ENCODE measurements at regions not wholly inside any gene's neighbourhood (a gene's known extent, or its start where the extent isn't known, plus 50 kb on each side); places are given as distances from the start of the nearest gene placed in this dataset.
"Not testable (repeated sequence)": the region's sequence is repeated elsewhere in the genome, so short reads cannot be mapped to it uniquely, and the experiment has no call there.

GRCh38 chr3:170651260-170651845 lies 65.5 kb upstream of the SLC7A14 start:
- no peak for DNase-seq (ENCODE audit: low spot score)

- DNase-seq (ENCODE audit: low spot score): not testable (repeated sequence)
Observed at GRCh38 chr3:170650557-170650956, 64.7 kb upstream of the SLC7A14 start.

- no peak for DNase-seq (ENCODE audit: low spot score)
Observed at GRCh38 chr3:170644711-170645110, 58.8 kb upstream of the SLC7A14 start.

DNA sequence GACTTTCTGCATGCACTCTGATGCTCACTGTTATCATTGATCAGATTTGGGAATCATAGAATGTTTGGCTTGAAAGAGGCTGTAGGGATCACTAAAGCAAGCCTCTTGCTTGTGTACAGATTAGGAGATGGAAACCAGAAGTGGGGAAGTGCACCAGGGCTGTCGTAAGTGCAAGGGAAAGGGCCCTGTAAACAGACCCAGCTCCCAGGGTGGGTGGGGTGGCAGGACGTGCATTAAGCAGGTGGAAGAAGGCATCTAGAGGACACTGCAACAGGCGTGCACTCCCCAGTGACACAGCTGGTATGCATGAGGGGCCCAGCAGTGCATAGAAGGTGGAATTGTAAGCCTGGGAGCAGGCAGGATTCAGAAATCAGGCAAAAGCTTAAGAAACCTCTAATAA lies 58.0 kb upstream of the SLC7A14 start:
- no peak for DNase-seq (ENCODE audit: low spot score)

DNA sequence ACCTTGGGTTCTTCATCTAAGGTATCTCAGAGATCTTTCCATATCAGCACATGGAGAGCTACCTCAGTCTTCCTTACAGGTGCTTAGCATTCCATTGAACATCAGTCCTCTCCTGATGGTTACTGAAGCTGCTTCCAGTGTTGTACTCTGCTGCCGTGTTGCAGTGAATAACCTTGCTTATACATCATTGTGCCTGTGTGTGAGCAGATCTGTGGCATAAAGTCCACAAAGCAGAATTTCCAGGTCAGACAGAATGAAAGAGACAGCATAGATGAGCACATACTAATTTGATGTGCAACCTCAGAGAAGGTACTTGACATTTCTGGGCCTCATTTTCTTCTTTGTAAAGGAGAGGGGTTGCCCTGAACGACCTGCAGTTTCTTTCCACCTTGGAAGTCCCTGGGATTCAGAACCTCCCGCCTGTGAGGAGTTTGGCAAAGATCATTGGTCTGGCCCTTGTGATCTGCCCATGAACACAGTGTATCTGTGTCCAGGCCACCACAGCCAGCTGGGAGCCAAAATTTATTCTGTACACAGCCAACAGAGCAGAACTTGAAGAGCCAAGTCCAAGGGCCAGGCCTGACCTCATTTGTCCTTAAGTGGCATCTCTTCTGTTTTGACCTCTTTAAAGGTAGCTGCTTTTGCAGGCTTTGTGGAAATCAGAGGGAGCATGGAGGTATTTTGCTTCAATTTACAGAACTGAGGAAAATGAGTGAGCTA lies 57.2 kb upstream of the SLC7A14 start:
- DNase-seq (ENCODE audit: low spot score): peak; percentile 91

DNA sequence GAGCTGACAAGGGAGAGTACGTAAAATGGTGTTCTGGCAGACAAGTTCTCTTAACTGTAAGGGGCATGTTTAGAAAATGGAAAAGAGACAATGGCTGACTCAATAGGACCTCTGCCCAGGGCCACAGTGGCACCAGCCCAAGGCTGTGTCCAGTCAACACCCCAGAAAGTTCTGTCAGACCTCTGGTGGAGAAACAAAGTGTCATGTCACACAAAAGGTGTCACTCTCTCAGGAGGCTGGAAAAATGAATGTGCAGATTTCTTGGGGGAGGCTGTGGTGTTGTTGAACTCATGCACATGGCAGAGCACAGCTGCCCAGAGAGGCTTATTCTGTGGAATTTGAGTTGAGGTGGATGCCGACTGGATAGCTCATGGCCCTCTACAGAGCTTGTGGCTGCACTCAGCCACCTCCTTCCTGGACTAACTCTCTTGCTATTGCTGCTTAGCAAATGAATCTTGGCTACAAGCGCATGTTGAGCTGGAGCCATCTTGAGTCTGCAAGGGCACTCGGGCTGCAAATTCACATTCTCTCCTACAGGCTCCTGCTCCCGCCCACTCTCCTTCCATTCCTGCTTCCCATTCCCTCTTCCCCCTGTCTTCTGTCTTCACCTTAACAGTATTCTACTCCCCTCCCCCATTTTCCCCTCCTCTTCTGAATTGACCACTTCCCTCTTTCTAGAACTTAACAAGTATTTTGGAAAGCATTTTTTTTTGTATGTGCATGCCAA lies 55.8 kb upstream of the SLC7A14 start:
- DNase-seq (ENCODE audit: low spot score): peak; percentile 43

- peak; percentile 90 for DNase-seq (ENCODE audit: low spot score)
Observed at GRCh38 chr3:170640737-170641171, 54.9 kb upstream of the SLC7A14 start.

DNA sequence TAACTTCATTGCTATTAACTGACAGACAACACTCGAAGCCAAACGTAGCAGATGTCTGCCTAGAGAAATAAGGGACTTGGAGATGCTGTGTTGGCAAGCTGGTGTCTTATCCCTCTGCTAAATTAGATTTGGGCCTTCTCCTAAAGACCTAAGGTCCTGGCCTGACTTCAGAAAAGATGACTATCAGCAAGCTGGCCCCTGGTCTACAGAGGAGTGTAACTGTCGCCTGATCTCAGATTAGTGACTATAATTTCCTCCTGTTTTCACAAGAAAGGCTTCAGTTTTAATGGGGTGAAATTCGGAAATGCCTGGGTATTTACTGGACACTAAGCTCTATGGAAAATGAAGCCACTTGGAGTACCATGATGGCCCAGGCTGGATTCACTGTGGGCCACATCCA lies 53.1 kb upstream of the SLC7A14 start:
- DNase-seq (ENCODE audit: low spot score): no peak

DNA sequence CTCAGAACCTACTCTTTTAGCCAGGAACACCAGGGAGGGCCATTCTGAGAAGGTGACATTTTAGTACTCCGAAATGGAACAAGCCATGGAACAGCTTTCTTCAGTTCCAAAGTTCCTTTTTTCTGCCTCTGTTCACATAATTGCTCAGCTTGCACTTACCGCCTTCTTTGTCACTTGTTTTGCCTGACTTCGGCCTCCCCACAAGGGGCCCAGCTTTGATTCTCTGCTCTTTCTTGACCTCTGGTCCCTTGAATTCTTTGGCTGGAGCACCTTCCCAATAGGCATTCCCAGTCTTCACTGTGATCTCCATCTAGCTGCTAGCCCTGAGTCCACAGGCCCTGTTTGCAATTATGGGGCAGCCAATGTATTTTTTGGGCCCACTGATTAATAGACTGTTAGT lies 51.4 kb upstream of the SLC7A14 start:
- no peak for DNase-seq (ENCODE audit: low spot score)

- DNase-seq (ENCODE audit: low spot score): no peak
Observed at GRCh38 chr3:170636400-170636973, 50.6 kb upstream of the SLC7A14 start.

Measured in Ammon's horn (tissue), 1 donor.